Stomach (tissue), 4 donors: ENCODE measurements at regions not wholly inside any gene's neighbourhood (a gene's known extent, or its start where the extent isn't known, plus 50 kb on each side); places are given as distances from the start of the nearest gene placed in this dataset.

Source experiments
- EP300 ChIP-seq: sonication (generic); formaldehyde crosslinking; IDR thresholded peaks from one replicate; pipeline ENCODE4 v1.6.1; 2017; ENCODE audit warnings: antibody characterized with exemption
- POLR2A ChIP-seq, 4 donors: fragments of 450-650 bp; IDR thresholded peaks; one replicate each; pipeline ENCODE4 v1.6.1; 2016; ENCODE audit warnings: antibody characterized with exemption in 4 of 4, control low read depth in 2 of 4, mild to moderate bottlenecking in 1 of 4, moderate library complexity in 1 of 4
- POLR2AphosphoS5 ChIP-seq, 3 donors: sonication (generic); formaldehyde crosslinking; IDR thresholded peaks; one replicate each; pipeline ENCODE4 v1.6.1; 2016; ENCODE audit warnings: antibody characterized with exemption in 3 of 3
- TF ChIP-seq, protein P1 (sequence below), 7 experiments: fragments of 450-650 bp in 4 of 7; fragments of 200-600 bp in 3 of 7; sonication (generic) in 3 of 7; IDR thresholded peaks; one replicate each; pipeline ENCODE4 v1.5.1; 2016 to 2019; ENCODE audit warnings: antibody characterized with exemption in 7 of 7, control low read depth in 2 of 7, mild to moderate bottlenecking in 1 of 7

DNA sequence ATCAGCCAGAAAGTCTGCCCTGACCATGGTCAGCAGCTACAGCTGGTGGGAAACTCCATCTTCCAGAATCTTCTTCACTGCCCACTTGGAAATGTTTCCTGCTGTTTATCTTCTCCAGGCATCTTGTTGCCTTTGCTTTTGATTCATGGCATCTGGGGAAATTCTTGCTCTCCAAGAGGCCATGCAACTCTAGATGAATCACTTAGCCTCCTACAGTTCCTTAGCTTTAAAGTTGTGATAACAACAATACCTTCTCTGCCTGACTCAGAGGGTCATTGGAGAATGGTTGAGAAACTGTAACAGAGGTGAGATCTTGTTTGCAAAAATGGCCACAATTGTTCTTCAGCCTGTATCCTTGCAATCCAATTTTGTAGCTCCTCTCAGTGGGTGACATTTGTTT, 121.0 kb upstream of the VRK1 start:
- TF ChIP-seq, protein P1, sequence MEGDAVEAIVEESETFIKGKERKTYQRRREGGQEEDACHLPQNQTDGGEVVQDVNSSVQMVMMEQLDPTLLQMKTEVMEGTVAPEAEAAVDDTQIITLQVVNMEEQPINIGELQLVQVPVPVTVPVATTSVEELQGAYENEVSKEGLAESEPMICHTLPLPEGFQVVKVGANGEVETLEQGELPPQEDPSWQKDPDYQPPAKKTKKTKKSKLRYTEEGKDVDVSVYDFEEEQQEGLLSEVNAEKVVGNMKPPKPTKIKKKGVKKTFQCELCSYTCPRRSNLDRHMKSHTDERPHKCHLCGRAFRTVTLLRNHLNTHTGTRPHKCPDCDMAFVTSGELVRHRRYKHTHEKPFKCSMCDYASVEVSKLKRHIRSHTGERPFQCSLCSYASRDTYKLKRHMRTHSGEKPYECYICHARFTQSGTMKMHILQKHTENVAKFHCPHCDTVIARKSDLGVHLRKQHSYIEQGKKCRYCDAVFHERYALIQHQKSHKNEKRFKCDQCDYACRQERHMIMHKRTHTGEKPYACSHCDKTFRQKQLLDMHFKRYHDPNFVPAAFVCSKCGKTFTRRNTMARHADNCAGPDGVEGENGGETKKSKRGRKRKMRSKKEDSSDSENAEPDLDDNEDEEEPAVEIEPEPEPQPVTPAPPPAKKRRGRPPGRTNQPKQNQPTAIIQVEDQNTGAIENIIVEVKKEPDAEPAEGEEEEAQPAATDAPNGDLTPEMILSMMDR (IDR thresholded peaks at IDR 0.05) = no peak
- TF ChIP-seq POLR2AphosphoS5 (IDR thresholded peaks at IDR 0.05) = no peak
- TF ChIP-seq EP300 = no peak
- no peak for TF ChIP-seq POLR2A (IDR thresholded peaks at IDR 0.05)
